GM21529 (cell line): ENCODE measurements at regions not wholly inside any gene's neighbourhood (a gene's known extent, or its start where the extent isn't known, plus 50 kb on each side); places are given as distances from the start of the nearest gene placed in this dataset.

ENCODE experiments used
- ATAC-seq: cut with Tn5 transposase; IDR thresholded peaks from one replicate; pipeline ENCODE4 v1.9.1; 2021; ENCODE audit not compliant: unreplicated experiment

- no peak for ATAC-seq
Observed at GRCh38 chr4:74878323-74878722, 54.6 kb upstream of the PARM1 start.

- ATAC-seq: no peak
Observed at GRCh38 chr4:74875451-74875850, 57.5 kb upstream of the PARM1 start.

- peak; percentile 55 for ATAC-seq
Observed at GRCh38 chr4:74874753-74875367, 58.1 kb upstream of the PARM1 start.

- peak; percentile 96 for ATAC-seq
Observed at GRCh38 chr4:74873545-74874301, 59.2 kb upstream of the PARM1 start.

- ATAC-seq: no peak
Observed at GRCh38 chr4:74858921-74859562, 64.7 kb upstream of the BTC start.

- ATAC-seq: no peak
Observed at GRCh38 chr4:74855879-74856278, 61.6 kb upstream of the BTC start.

GRCh38 chr4:74848774-74849173, 54.5 kb upstream of the BTC start:
- ATAC-seq: no peak

- no peak for ATAC-seq
Observed at GRCh38 chr4:74845834-74846233, 51.5 kb upstream of the BTC start.
